Testis (tissue), 2 donors: ENCODE measurements at regions not wholly inside any gene's neighbourhood (a gene's known extent, or its start where the extent isn't known, plus 50 kb on each side); places are given as distances from the start of the nearest gene placed in this dataset.
A peak's percentile ranks its signal among the peaks of the same experiment; 100 is the strongest.

Experiments
- DNase-seq: peaks from one replicate; pipeline ENCODE4 v3.0.0-alpha.2; 2019
- H3K27ac ChIP-seq, 2 donors: fragments of 200-600 bp; sonication (generic); one replicate each; pipeline ENCODE4 v1.5.1; 2019
- H3K27me3 ChIP-seq: fragments of 200-600 bp; sonication (generic); one replicate; pipeline ENCODE4 v1.5.1; 2019
- H3K36me3 ChIP-seq: fragments of 200-600 bp; sonication (generic); one replicate; pipeline ENCODE4 v1.5.1; 2017; ENCODE audit warnings: low read depth; ENCODE audit errors: missing control alignments
- H3K4me1 ChIP-seq: fragments of 200-600 bp; sonication (generic); one replicate; pipeline ENCODE4 v1.5.1; 2019
- H3K4me3 ChIP-seq, 2 donors: fragments of 200-600 bp; sonication (generic); one replicate each; pipeline ENCODE4 v1.5.1; 2017 to 2019
- H3K9me3 ChIP-seq: fragments of 200-600 bp; sonication (generic); one replicate; pipeline ENCODE4 v1.5.1; 2017
- POLR2A ChIP-seq: fragments of 450-650 bp; IDR thresholded peaks from one replicate; pipeline ENCODE4 v1.6.1; 2017; ENCODE audit warnings: antibody characterized with exemption, mild to moderate bottlenecking, moderate library complexity
- WGBS, 2 donors: methylation state at CpG; one replicate each; pipeline ENCODE4 v1.1.5; 2018; 5-methylcytosine and 5-hydroxymethylcytosine counted together
- intact Hi-C: fragments of 100-400 bp; cut with DNase I; formaldehyde crosslinking; loops from one replicate; pipeline ENCODE4 v1.15.1; 2023; ENCODE audit warnings: low total_unique reads
- TF ChIP-seq, protein P1 (sequence below), 3 experiments: fragments of 450-650 bp in 2 of 3; fragments of 200-600 bp in 1 of 3; sonication (generic) in 1 of 3; IDR thresholded peaks; one replicate each; pipeline ENCODE4 v1.5.1; 2016 to 2019; ENCODE audit warnings: antibody characterized with exemption in 3 of 3, mild to moderate bottlenecking in 2 of 3, moderate library complexity in 1 of 3

DNA sequence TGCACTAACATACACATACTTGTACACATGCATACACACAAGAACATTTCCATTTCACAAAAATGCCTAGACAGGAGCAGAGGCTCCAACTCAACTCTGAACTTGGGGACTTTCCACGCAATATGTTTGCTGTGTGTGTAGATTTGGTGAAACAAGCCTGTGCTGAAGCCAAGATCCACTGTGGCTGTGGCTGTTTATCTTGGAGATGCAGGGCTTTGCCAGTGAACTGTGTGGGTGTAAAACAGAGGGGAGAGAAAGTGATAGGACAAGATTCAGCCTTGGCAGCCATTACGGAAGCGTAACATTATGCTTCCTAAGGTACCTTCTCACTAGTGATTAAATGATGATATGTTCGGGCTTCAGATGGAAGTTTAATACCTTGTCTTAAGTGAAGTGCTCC, 73.2 kb upstream of the MBNL2 start:
- Histone ChIP-seq H3K27ac (peak overlapping the region; percentile 1 to 43), H3K27me3 (no peaks in the 10 kb centered on the region), H3K4me1 (peaks cover 18% of the 10 kb centered on the region), H3K9me3 (no peaks in the 10 kb centered on the region), H3K36me3 (no peaks in the 10 kb centered on the region), H3K4me3 (no peak overlapping the region)
- no peak for TF ChIP-seq POLR2A
- TF ChIP-seq, protein P1, sequence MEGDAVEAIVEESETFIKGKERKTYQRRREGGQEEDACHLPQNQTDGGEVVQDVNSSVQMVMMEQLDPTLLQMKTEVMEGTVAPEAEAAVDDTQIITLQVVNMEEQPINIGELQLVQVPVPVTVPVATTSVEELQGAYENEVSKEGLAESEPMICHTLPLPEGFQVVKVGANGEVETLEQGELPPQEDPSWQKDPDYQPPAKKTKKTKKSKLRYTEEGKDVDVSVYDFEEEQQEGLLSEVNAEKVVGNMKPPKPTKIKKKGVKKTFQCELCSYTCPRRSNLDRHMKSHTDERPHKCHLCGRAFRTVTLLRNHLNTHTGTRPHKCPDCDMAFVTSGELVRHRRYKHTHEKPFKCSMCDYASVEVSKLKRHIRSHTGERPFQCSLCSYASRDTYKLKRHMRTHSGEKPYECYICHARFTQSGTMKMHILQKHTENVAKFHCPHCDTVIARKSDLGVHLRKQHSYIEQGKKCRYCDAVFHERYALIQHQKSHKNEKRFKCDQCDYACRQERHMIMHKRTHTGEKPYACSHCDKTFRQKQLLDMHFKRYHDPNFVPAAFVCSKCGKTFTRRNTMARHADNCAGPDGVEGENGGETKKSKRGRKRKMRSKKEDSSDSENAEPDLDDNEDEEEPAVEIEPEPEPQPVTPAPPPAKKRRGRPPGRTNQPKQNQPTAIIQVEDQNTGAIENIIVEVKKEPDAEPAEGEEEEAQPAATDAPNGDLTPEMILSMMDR (IDR thresholded peaks at IDR 0.05) = no peak
- DNase-seq = peak; percentile 46
- 56 to 59% methylated on average over 4 of the region's 4 CpGs for WGBS, 2 donors
- intact Hi-C loops = no loop called here

DNA sequence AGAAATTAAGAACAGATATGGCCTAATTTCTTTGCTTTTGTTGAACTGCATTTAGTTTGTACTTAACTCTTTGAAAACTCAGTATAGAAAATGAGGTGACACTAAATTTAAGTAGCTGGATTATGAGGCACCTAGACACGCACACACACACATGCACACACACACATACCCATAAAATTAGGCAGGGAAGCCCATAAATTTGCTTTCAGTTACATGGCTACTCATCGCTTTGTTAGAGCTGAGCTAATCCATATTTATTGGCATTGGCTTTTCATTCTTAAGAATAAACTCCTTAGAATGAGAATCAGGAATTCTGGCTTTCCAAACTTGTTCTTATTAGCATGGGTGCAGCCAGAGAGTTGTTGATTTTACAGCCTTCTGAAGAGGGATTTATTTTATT, 61.7 kb upstream of the MBNL2 start:
- no peak overlapping the region for H3K4me3 ChIP-seq
- no peaks in the 10 kb centered on the region for H3K4me1 ChIP-seq
- no peak for DNase-seq
- intact Hi-C loops = no loop called here
- H3K36me3 ChIP-seq = no peaks in the 10 kb centered on the region
- TF ChIP-seq, protein P1 (IDR thresholded peaks at IDR 0.05) = no peak
- 95% methylated on average over 2 of the region's 2 CpGs for WGBS, 2 donors
- no peak overlapping the region for H3K27ac ChIP-seq
- H3K27me3 ChIP-seq = no peaks in the 10 kb centered on the region
- H3K9me3 ChIP-seq = no peaks in the 10 kb centered on the region

DNA sequence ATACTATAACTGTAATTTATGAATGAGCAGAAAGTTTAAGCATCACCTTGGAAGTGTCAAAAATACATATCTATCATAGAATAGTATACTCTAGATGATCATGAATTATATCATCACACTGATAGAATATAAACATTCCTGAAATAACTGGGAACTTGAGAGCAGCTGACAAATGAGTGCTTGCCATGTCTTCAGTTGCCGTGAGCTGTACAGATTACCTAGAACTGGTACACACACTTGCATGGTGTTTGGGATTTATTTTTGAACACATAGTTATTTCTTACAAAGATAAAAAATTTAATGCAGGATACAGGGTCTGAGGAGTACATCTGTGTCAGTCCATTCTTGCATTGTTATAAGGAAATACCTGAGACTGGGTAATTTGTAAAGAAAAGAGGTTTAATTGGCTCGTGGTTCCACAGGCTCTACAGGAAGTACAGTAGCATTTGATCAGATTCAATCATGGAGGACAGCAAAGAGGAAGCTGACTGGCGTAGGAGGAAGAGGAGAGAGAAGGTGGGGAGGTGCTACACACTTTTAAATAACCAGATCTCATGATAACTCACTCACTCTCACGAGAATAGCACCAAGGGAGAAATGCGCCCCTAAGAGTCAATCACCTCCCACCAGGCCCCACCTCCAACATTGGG, 60.4 kb upstream of the MBNL2 start:
- Histone ChIP-seq H3K4me3 (no peak overlapping the region), H3K27me3 (no peaks in the 10 kb centered on the region), H3K9me3 (no peaks in the 10 kb centered on the region), H3K27ac (no peak overlapping the region), H3K4me1 (no peaks in the 10 kb centered on the region), H3K36me3 (no peaks in the 10 kb centered on the region)
- WGBS, 2 donors = 78 to 84% methylated on average over 5 of the region's 5 CpGs
- no peak for DNase-seq
- TF ChIP-seq POLR2A = no peak
- TF ChIP-seq, protein P1 (IDR thresholded peaks at IDR 0.05) = no peak
- intact Hi-C loops = no loop called here

DNA sequence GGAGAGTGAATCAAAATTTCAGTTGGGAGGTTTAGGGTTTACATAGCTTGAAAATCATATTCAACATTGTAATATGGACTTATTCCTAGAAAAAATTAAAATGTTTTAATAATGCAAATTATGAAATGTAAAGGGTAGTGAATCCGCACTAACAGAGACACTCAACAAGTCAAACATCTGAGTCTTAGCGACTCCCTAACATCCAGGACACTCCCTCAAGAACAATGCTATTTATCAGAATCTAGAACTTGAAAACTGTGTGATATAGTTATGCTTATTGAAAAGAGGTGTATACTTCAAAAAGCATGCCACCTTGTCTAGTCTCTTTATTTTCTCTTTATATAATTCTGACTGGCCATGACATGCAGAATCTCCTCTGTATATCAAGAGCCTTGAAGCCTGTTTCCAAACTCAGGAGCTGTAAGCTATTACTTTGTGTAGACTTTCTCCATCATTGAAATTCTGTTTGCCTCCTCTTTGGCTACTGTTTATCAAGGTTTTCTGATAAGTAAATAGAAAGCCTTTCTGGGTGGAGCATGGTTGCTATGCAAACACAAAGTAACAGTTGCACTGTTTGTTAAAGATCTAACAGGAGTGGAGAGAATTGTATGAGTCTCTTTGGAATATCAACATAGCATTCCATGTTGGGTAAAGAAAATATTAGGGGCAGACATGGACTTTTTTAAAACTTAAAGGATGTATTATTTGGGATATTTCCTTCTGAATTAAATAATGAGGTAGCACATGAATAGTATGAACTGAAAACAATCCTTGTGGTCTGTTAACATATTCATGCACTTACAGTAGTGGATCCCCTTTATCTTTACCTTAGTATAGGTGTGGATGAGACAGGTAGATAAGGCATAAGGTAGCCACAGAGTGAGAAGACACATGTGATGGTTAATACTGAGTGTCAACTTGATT, 56.4 kb upstream of the MBNL2 start:
- Histone ChIP-seq H3K4me1 (no peaks in the 10 kb centered on the region), H3K36me3 (no peaks in the 10 kb centered on the region), H3K9me3 (no peaks in the 10 kb centered on the region), H3K27ac (peak overlapping the region; percentile 37 to 59), H3K4me3 (no peak overlapping the region), H3K27me3 (no peaks in the 10 kb centered on the region)
- 62 to 88% methylated on average over 2 of the region's 2 CpGs for WGBS, 2 donors
- intact Hi-C loops = no loop called here
- no peak for TF ChIP-seq POLR2A
- TF ChIP-seq, protein P1 (IDR thresholded peaks at IDR 0.05) = no peak
- DNase-seq = peak; percentile 50
